Urothelium cell line (cell line): ENCODE measurements at regions not wholly inside any gene's neighbourhood (a gene's known extent, or its start where the extent isn't known, plus 50 kb on each side); places are given as distances from the start of the nearest gene placed in this dataset.

Source experiments
- DNase-seq: peaks from one replicate; pipeline ENCODE4 v3.0.0; 2011; ENCODE audit warnings: low spot score, mixed read lengths
- FAIRE-seq: peaks from 2 replicates; lab custom pipeline; 2011; peaks lifted over from hg19 to GRCh38; lab: Jason Lieb, UNC

DNA sequence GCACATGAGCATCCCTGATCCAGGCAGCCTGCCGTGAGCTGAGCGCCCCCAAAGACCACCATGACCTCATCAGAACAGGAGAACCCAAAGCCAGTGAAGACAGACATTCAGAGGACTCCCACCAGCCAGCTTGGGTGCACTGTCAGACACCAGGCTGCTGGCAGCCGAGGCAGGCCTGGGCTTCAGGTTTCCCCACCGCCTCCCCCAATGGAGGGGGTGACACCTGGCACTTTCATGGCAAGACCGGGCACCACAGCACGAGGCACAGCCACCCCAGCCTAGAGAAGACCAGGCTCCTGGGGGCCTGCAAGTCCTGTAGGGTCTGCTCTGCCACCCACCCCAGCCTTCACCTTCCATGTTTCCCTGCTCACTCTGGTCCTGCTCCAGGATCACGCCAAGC is 140.5 kb downstream of the C16orf95 start:
- no peak for DNase-seq
- FAIRE-seq, result no peak

DNA sequence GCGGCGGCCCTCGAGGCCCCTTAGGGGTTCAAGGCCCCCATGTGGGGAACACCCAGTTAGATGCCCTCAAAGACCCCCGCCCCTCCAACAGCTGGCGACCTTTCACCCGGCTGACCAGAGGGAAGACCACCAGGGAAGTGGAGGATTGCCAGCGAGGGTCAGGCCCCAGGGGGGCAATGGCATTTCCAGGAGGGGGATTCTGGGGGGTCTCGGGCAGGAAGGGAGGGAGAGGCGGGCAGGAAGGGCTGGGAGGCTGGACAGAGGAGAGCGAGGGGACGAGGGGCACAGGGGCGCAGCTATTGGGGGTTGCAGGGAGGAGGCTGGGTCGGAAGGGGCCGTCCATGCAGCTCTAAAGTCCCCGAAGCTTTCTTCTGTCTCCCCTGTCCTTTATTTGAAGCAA is 139.5 kb downstream of the C16orf95 start:
- DNase-seq, result no peak
- no peak for FAIRE-seq

DNA sequence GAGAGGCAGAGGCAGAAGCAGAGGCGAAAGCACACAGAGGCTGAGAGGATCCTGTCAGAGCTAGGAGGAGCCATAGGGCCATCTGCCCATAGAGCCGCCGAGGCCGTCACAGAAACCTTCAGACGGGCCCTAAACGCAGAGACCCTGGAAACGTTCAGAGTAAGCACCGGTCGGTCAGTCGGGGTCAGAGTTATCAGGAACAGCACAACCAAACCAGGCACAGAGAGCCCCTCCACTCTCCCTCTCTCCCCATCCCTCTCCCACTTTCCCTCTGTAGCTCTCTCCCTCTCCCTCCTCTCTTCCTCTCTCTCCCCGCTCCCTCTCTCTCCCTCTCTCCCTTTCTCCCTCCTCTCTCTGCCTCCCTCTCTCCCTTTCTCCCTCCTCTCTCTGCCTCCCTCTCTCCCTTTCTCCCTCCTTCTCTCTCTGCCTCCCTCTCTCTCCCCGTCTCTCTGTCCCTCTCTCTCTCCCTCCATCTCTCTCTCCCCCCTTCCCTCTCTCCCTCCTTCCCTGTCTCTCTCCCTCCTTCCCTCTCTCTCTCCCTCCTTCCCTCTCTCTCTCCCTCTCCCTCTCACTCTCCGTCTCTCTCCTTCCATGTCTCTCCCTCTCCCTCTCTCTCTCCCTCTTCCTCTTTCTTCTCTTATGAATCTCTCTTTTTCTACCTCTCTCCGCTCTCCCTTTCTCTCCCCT is 138.9 kb downstream of the C16orf95 start:
- peak; percentile 56 for DNase-seq
- no peak for FAIRE-seq

- peak; percentile 80 for DNase-seq
- no peak for FAIRE-seq
Observed at GRCh38 chr16:87178977-87179376, 138.2 kb downstream of the C16orf95 start.

DNA sequence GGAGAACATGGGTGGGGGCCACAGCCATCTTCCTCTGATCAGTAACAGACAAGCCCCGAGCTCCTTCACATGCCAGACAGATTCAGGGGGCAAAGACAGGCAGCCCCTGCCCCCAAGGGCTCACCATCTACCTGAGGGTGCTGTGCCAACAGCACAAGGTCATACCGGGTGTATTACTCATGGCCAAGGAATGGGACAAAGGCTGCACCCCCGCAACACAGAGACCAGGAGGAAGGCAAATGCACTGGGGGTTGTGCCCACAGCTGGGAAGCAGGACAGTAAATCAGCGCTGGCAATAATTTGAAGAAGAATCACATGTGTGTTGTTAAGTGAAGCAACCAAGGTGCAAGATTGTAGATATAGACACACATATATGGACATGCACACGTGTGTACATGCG is 137.1 kb downstream of the C16orf95 start:
- DNase-seq, result peak; percentile 84
- FAIRE-seq, result peak; percentile 96

DNA sequence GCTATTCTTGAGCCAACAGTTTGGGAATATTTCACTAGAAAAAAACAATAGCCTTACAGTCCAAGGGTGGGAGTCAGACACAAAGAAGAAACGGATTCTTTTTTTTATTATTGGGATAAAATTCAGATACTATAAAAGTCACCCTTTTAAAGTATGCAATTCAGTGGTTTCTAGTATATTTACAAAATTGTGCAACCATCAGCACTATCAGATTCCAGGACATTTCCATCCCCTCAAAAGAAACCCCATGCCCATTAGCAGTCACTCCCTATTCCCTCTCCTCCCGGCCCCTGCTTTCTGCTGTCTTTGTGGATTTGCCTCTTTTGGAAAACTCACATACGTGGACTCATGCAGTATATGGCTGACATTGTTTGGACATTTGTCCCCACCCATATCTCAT is 134.4 kb downstream of the C16orf95 start:
- DNase-seq, result no peak
- no peak for FAIRE-seq

GRCh38 chr16:87183647-87184046 is 133.5 kb downstream of the C16orf95 start:
- FAIRE-seq (no peak), DNase-seq (no peak)

DNA sequence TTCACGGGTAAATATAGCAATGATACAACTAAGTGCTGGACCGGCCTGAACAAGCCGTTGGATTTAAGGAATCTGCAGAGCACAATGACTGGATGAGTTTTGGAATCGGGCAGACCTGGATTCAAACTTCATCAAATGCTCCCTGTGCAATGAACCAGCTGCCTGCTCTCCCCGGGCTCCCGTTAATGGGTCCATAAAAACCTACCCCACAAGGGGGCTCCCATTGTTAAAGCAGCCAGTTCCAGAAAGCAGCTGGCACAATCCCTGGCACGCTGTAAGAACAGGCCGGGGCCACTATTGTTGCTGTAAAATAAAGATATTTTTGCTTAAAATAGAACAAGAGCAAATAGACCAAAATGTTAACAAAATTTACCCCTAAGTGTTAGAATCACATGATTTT is 131.9 kb downstream of the C16orf95 start:
- DNase-seq (no peak), FAIRE-seq (no peak)

- DNase-seq (no peak), FAIRE-seq (no peak)
Observed at GRCh38 chr16:87185983-87186382, 131.2 kb downstream of the C16orf95 start.

- DNase-seq (no peak), FAIRE-seq (no peak)
Observed at GRCh38 chr16:87186446-87186845, 130.7 kb downstream of the C16orf95 start.

GRCh38 chr16:87186876-87187533 is 130.2 kb downstream of the C16orf95 start:
- DNase-seq (no peak), FAIRE-seq (peak; percentile 99)

DNA sequence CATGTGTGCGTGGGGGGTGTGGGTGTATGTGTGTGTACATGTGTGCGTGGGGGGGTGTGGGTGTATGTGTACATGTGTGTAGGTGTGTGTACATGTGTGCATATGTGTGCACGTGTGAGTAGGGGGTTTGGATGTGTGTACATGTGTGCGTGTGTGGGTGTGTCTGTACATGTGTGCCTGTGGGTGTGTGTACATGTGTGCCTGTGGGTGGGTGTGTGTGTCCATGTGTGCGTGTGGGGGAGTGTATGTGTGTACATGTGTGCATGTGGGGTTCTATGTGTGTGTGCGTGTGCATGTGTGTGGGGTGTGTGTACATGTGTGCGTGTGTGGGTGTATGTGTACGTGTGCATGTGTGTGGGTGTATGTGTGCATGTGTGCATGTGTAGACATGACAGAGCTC is 129.1 kb downstream of the C16orf95 start:
- no peak for DNase-seq
- FAIRE-seq, result no peak

DNA sequence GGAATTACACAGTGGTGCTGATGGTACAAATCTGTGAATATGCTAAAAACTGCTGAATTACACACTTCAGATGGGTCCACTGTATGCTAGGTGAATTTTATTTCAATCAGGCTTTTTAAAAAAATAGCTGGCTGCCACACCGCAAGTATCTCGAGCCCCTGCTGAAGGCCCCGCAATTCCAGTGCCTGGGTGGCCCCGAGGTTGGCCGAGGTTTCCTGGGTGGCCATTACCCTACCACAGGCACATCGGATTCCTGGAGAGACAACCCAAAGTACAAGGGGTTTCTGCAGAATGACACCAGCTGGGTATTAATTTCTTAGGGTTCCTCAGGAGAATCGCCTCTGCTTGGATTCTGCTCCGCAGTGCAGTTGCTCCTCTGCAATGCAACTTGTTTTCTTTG is 127.8 kb downstream of the C16orf95 start:
- FAIRE-seq, result no peak
- DNase-seq, result no peak

DNA sequence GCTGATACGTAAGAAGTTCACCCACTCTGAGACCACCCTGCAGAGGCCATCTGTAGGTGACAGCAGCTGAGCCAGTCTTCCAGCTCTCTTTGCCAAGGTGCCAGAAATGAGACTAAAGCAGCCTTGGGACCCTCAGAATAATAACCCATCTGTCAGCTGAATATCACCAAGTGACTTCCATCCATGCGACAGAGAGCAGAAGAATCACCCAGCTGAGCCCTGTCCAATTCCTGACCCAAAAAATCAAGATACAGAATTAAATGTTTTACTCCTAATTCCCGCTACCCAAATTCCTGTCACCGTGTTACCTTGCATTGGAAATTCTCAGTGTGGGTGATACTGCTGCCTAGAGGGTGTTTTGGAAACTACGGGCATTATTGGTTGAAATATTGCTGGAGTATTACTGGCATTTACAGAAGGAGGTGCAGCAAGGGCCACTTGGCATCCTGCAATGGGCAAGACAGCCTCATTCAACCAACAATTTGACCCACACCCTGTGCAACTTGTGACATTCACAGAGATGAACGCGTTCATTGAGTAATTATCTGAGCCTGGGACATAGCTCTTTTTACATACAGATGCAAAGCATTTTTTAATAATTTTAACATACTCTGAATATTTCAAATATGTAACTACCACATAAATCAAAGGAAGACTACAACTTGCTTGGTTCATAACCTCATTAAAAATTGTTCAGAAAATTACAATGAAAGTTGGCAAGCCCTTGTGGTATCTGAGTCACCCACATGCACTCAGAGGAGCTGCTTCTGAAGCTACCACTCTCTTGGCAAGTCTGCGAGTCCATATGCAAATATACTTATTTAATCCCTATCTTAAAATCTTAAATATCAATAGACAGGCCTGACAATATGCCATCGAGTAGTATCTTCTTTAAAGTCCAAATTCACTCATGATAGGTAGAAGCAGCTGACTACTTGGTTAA is 126.6 kb downstream of the C16orf95 start:
- FAIRE-seq, result no peak
- no peak for DNase-seq

DNA sequence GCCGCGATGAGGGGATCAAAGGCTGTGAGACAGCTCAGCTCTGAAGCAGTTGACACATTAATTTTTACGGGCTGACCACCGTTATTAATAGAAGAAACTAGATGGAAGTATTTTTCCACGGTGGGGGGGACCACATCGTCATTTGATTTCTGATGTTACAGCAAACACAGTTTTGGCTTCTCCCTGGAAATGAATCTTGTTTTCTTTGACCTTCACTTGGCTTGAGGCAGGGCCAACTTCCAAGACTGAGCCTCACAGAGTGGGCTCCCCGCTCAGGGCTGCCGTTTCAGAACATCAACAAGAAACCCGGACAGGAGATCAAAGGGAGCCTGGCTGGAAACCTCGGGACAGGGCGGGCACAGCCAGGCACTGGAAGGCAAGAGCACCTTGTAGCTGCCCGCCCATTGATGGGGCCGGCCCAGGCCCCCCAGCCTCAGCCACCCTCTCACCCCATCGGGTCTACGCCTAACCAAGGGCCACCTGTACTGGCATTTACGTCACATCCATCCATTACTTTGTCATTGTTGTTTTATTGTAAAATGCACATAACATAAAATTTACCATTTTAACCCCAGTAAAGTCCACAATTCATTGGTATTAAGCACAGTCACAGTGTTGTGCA is 124.6 kb downstream of the C16orf95 start:
- DNase-seq (no peak), FAIRE-seq (no peak)

GRCh38 chr16:87194172-87194571 is 123.0 kb downstream of the C16orf95 start:
- no peak for DNase-seq
- FAIRE-seq, result no peak

DNA sequence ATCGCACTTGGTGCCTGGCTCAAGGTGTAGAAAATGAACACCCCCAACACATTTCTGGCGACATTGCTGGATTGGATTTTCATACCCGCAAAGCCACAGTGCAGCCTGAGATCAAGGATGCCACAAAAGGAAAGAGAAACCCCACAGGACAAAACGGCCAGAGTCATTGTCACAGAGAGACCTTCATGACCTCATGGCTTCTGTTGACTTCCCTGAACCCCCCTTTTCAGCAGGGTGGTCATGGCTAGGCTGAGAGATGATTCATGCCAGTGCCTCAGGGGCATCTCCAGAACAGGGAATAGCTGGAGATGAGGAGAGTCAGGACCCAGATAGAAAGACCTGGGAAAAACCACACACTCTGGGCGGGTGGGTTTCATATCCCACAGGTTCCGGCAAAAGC is 122.0 kb downstream of the C16orf95 start:
- FAIRE-seq, result no peak
- DNase-seq, result no peak

- no peak for FAIRE-seq
- DNase-seq, result no peak
Observed at GRCh38 chr16:87196231-87196630, 121.0 kb downstream of the C16orf95 start.

- FAIRE-seq (no peak), DNase-seq (no peak)
Observed at GRCh38 chr16:87196661-87197060, 120.5 kb downstream of the C16orf95 start.

DNA sequence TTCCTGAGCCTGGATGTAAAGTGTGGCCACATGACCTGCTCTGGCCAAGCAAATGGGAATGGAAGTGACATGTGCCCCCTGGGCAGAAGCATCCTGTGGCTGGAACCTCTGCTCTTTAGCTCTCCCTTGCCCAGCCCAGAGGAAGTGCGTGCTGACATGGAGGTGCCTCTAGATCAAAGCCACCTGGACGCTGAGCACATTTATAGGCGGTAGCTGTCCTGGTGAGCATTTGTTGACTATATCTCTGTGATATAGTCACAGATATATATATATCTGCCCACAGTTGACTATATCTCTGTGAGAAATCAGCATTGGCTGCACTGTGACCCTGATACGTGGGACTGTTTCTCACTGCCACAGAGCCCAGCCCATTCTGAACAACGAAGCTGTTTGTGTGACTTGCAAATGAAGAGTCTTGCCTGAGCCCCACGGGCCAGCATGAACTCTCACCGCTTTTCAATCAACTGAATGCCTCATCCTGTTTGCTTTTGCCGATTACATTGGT is 118.8 kb downstream of the C16orf95 start:
- no peak for FAIRE-seq

DNA sequence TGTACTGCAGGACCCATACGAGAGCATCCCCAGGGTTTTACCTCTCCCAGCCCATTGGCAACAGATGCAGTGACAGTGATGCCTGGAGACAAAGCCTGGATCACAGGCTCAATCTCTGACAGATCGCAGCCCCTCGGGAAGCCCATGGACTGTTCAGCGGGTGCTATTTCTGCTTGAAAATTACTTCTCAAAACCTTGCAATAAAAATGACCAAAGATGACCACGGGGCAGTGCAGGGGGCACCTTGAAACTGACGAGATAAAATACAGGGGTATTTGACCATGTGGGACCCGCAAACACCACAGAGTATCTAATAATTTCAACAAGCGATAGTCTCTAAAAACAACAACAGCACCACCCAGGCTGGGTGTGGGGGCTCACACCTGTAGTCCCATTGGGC is 118.3 kb downstream of the C16orf95 start:
- FAIRE-seq (no peak), DNase-seq (no peak)

More for the DNA sequence above, 118.8 kb downstream of the C16orf95 start:
- DNase-seq, result no peak
